ENCODE measurements at regions not wholly inside any gene's neighbourhood (a gene's known extent, or its start where the extent isn't known, plus 50 kb on each side); places are given as distances from the start of the nearest gene placed in this dataset.

DNA sequence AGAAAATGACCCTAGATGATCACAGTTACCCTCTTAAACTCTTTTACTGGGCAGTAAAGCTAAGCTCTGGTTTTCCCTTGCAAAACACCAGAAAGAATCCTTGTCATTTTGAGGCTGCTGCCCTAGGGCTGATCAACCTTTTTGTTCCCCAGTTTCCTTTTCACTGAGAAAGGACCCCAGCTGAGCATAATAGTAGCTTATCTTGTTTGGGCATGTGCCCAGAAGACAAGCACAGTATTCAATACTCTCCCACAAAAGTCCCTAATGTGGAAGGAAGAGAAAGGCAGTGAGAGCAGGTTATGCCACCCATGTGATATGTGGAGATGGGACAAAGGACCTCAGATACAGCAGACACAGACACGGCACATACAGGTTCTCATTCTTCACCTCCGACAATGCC is 332.6 kb upstream of the TMPO start:
- no peak for TF ChIP-seq CTCF (IDR thresholded peaks at IDR 0.05; ENCODE audit: insufficient read depth, low read length, missing control alignments)
- no peak overlapping the region for H3K4me3 ChIP-seq (ENCODE audit: low read depth, low read length)
- ChIA-PET POLR2A (no interaction called here), CTCF (no interaction called here)
- DNase-seq (ENCODE audit: low read depth, low spot score), result no peak

DNA sequence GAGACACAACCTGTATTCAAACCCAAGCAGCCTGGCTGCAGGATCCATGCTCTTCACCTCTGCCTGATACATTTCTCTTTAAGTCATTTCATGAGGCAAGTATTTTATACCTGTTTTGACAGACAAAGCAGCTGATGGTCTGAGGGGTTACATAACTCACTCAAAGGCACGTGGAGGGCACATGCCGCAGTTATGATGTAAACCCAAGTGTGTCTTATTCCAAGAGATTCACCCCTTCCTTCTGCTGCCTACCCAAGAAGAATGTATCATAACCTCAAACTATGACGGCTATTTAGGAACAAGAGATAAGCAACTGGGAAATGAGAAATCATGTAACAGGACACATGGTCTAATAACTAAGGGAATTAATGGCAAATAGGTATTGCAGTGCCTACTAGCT is 329.8 kb upstream of the TMPO start:
- TF ChIP-seq CTCF (IDR thresholded peaks at IDR 0.05; ENCODE audit: insufficient read depth, low read length, missing control alignments), result no peak
- ChIA-PET POLR2A (no interaction called here), CTCF (no interaction called here)
- no peak for DNase-seq (ENCODE audit: low read depth, low spot score)
- H3K4me3 ChIP-seq (ENCODE audit: low read depth, low read length), result no peak overlapping the region

GRCh38 chr12:98188650-98189077 is 326.7 kb upstream of the TMPO start:
- no peak for TF ChIP-seq CTCF (IDR thresholded peaks at IDR 0.05; ENCODE audit: insufficient read depth, low read length, missing control alignments)
- CTCF ChIA-PET, result no interaction called here
- no peak for DNase-seq (ENCODE audit: low read depth, low spot score)
- H3K4me3 ChIP-seq (ENCODE audit: low read depth, low read length), result no peak overlapping the region
- POLR2A ChIA-PET, result no interaction called here

- TF ChIP-seq CTCF (IDR thresholded peaks at IDR 0.05; ENCODE audit: insufficient read depth, low read length, missing control alignments), result no peak
- DNase-seq (ENCODE audit: low read depth, low spot score), result no peak
- CTCF ChIA-PET, result no interaction called here
- POLR2A ChIA-PET, result no interaction called here
- no peak overlapping the region for H3K4me3 ChIP-seq (ENCODE audit: low read depth, low read length)
Observed at GRCh38 chr12:98194591-98194990, 320.8 kb upstream of the TMPO start.

DNA sequence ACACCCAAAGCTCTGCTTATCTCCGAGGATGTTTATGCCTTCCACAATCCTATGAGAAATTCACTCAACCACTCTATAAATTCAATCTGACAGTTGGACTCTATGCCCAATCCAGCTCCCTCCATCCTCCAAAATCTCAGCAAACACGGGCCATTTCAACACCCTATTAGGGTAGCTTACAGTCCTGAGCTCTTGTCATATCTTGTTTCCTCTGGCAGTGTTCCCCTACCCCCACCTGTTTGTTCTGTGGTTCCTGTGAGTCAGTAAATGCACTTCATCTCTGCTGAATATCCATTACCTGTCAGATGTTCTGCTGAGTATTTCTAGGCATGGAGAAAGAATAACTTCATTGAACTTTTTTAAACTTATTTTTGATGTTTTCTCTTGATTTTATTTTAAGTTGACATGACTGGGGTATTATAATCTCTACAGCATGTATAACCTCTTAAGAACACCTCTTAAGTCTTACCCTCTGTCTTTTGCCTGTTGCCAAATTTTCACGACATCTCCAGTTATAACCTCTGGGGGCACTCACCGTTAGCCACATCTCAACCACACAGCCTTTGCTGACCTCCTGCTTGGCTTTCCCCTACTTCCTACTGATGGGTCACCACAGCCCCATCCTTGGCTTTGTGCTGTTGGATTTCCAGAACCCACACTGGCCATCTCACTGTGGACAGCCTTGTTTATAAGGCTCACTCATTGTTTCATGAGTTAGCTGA is 317.0 kb upstream of the TMPO start:
- DNase-seq (ENCODE audit: low read depth, low spot score), result no peak
- ChIA-PET POLR2A (no interaction called here), CTCF (no interaction called here)
- no peak overlapping the region for H3K4me3 ChIP-seq (ENCODE audit: low read depth, low read length)
- TF ChIP-seq CTCF (IDR thresholded peaks at IDR 0.05; ENCODE audit: insufficient read depth, low read length, missing control alignments), result no peak

GRCh38 chr12:98208816-98209215 is 306.6 kb upstream of the TMPO start:
- no peak for TF ChIP-seq CTCF (IDR thresholded peaks at IDR 0.05; ENCODE audit: insufficient read depth, low read length, missing control alignments)
- H3K4me3 ChIP-seq (ENCODE audit: low read depth, low read length), result no peak overlapping the region
- DNase-seq (ENCODE audit: low read depth, low spot score), result no peak
- POLR2A ChIA-PET, result no interaction called here
- CTCF ChIA-PET, result no interaction called here

Measured in AG04449 (cell line).